ENCODE measurements at regions not wholly inside any gene's neighbourhood (a gene's known extent, or its start where the extent isn't known, plus 50 kb on each side); places are given as distances from the start of the nearest gene placed in this dataset.
A peak's percentile ranks its signal among the peaks of the same experiment; 100 is the strongest.
"Not testable (repeated sequence)": the region's sequence is repeated elsewhere in the genome, so short reads cannot be mapped to it uniquely, and the experiment has no call there.

DNA sequence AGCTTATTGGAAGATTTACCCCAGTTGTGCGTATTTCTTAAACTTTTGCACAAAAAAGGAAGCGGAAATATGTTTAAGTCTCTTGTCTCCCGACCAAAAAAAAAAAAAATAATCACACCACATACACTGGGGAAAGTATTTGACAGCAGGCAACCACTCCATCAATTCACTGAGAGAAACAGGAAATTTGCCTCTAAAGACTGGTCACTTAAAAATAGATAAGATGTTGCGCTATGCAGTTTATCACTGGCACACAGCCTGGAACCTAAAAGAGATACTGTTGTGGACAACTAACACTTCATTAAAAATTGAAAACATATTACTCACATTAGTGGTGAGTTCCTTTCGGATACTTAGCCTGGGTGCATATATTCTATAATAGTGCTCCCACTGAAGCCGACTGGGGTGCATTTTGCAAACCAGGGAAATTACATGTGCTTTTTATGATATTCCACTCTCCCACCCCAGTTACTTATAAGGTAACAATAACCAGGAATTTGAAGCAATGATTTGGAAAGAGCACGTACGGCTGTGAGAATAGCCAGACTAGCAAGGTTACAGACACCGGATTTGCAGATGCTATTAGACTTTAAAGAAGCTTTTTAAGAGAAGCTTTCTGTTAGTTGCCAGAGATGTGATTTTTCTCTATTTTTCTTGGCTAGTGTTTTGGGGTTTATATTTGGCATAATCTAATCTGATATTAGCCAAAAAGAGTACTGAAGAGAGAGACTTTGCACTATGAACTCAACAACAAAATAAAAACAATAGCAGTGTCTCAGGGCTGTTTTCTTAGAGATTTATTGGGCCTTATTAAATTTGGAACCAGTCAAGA lies 311.5 kb downstream of the NOVA1 start:
- Histone ChIP-seq H3K27ac (no peak overlapping the region), H3K27me3 (no peaks in the 10 kb centered on the region), H3K36me3 (no peaks in the 10 kb centered on the region), H3K4me3 (no peak overlapping the region), H3K4me1 (peaks cover 0 to 5% (median 2%) of the 10 kb centered on the region in 4 donors), H3K9me3 (no peaks in the 10 kb centered on the region)
- no peak for DNase-seq
- peak in 1 of 2 donors; percentile 26 for ATAC-seq (ENCODE audit: low FRiP score in 2 of 2)
- 33 to 35% methylated on average over 9 of the region's 9 CpGs for WGBS, 2 donors
- TF ChIP-seq POLR2A (IDR thresholded peaks at IDR 0.05), result no peak
- no peak for TF ChIP-seq EP300 (IDR thresholded peaks at IDR 0.05)
- no peak for TF ChIP-seq POLR2AphosphoS5 (IDR thresholded peaks at IDR 0.05)
- TF ChIP-seq, protein P1, sequence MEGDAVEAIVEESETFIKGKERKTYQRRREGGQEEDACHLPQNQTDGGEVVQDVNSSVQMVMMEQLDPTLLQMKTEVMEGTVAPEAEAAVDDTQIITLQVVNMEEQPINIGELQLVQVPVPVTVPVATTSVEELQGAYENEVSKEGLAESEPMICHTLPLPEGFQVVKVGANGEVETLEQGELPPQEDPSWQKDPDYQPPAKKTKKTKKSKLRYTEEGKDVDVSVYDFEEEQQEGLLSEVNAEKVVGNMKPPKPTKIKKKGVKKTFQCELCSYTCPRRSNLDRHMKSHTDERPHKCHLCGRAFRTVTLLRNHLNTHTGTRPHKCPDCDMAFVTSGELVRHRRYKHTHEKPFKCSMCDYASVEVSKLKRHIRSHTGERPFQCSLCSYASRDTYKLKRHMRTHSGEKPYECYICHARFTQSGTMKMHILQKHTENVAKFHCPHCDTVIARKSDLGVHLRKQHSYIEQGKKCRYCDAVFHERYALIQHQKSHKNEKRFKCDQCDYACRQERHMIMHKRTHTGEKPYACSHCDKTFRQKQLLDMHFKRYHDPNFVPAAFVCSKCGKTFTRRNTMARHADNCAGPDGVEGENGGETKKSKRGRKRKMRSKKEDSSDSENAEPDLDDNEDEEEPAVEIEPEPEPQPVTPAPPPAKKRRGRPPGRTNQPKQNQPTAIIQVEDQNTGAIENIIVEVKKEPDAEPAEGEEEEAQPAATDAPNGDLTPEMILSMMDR (IDR thresholded peaks at IDR 0.05), result no peak

DNA sequence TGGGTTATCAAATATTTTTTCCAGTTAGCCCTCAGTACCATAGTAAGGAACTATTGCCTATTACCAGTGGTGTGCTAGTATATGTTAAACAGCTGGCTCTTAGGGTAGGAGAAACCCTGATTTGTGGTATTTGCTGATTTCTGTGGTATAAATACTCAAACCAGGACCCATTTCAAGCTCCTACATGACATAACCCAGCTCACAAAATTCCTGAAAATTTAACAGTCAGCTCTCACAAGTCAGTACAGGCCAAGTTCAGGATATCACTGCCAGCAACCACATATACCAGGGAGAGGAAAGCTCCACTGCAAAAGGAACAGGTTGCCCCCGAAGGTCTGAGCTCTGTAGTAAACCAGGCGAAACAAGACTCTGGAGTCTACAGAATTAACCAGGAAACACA lies 315.3 kb downstream of the NOVA1 start:
- H3K4me3 ChIP-seq, result no peak overlapping the region
- DNase-seq (no peak), ATAC-seq (ENCODE audit: low FRiP score in 2 of 2) (no peak)
- H3K4me1 ChIP-seq, result peaks cover 0 to 5% (median 2%) of the 10 kb centered on the region in 4 donors
- no peaks in the 10 kb centered on the region for H3K27me3 ChIP-seq
- no peaks in the 10 kb centered on the region for H3K9me3 ChIP-seq
- H3K27ac ChIP-seq, result no peak overlapping the region
- no peak for TF ChIP-seq EP300 (IDR thresholded peaks at IDR 0.05)
- TF ChIP-seq POLR2A (IDR thresholded peaks at IDR 0.05), result no peak
- TF ChIP-seq, protein P1 (IDR thresholded peaks at IDR 0.05), result no peak
- TF ChIP-seq POLR2AphosphoS5 (IDR thresholded peaks at IDR 0.05), result no peak
- WGBS, 2 donors, result 67 to 83% methylated on average over 2 of the region's 2 CpGs
- no peaks in the 10 kb centered on the region for H3K36me3 ChIP-seq

DNA sequence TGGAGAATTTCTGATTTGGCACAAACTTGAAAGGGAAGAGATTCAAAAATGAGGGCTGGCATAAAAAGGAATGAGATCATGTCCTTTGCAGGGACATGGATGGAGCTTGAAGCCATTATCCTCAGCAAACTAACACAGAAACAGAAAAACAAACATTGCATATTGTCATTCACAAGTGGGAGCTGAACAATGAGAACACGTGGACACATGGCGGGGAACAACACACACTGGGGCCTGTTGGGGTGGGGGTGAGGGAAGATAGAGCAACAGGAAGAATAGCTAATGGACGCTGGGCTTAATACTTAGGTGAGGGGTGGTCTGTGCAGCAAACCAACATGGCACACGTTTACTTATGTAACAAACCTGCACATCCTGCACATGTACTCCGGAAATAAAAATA lies 315.8 kb downstream of the NOVA1 start:
- not testable (repeated sequence) for H3K27ac ChIP-seq, H3K9me3 ChIP-seq

DNA sequence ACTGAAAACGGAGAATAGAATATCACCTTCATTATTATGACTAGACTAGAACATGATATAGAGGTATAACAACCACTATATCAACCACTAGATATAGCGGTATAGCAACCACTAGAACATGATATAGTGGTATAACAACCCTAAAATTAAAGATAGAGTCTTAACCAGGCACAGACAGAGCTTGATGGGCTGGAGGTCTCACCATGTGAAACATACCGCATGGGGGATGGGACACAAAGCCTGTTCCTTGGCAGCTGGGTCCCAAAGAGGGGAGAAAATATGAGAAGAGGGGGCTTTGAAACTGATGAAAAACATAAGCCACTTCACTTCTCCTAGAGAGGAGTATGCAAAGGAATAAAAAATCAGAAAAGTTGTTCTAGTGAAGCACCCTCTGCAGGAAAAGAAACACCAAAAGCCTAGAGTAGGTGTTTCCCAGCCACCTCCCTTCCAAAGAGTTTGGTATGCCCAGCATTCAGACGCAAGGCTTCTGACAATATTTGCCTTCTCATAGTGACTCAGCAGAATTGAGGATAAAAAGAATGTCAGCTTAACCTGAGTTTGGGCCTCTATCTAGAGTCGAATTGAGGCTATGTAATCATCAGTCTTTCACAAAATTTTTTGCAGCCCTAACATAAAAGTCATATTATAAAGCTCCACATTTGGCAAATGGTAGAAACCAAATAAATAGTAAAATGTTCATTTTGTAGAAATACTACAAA lies 316.4 kb downstream of the NOVA1 start:
- no peaks in the 10 kb centered on the region for H3K9me3 ChIP-seq
- TF ChIP-seq POLR2A (IDR thresholded peaks at IDR 0.05) (no peak), POLR2AphosphoS5 (IDR thresholded peaks at IDR 0.05) (no peak), EP300 (IDR thresholded peaks at IDR 0.05) (no peak)
- TF ChIP-seq, protein P1 (IDR thresholded peaks at IDR 0.05), result no peak
- DNase-seq, result peak in 1 of 2 donors; percentile 20
- H3K4me3 ChIP-seq, result no peak overlapping the region
- WGBS, 2 donors, result 67% methylated on average over 5 of the region's 5 CpGs
- no peaks in the 10 kb centered on the region for H3K27me3 ChIP-seq
- no peak overlapping the region for H3K27ac ChIP-seq
- no peaks in the 10 kb centered on the region for H3K36me3 ChIP-seq
- peak in 1 of 2 donors; percentile 38 for ATAC-seq (ENCODE audit: low FRiP score in 2 of 2)
- peaks cover 0 to 5% (median 2%) of the 10 kb centered on the region in 4 donors for H3K4me1 ChIP-seq

More for the DNA sequence above, 315.8 kb downstream of the NOVA1 start:
- H3K4me1 ChIP-seq; H3K27me3 ChIP-seq; H3K36me3 ChIP-seq; DNase-seq; ATAC-seq (ENCODE audit: low FRiP score in 2 of 2); H3K4me3 ChIP-seq: not testable (repeated sequence)
- WGBS, 2 donors, result 60 to 73% methylated on average over 5 of the region's 5 CpGs

DNA sequence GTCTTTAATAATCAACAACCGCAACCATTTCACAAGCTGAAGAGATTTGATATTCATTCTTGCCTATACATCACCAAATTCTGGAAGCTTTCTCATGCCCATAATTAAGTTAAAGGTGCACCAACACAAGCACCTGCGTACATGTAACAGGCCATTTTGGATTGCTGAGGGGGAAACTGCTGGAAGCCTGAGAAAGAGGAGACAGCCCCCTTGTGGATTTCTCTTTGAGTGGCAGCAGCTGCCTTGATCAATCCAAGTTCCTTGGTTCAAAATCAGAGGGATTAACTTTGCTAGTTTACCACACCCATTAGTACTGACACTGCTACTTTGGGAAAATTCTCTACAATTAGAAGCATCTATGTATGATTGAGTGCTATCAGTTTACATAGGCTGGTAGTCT lies 321.1 kb downstream of the NOVA1 start:
- no peaks in the 10 kb centered on the region for H3K36me3 ChIP-seq
- H3K4me3 ChIP-seq, result no peak overlapping the region
- H3K27ac ChIP-seq, result no peak overlapping the region
- no peaks in the 10 kb centered on the region for H3K27me3 ChIP-seq
- DNase-seq (no peak), ATAC-seq (ENCODE audit: low FRiP score in 2 of 2) (no peak)
- H3K4me1 ChIP-seq, result peaks cover 0 to 4% (median under 1%) of the 10 kb centered on the region in 4 donors
- TF ChIP-seq, protein P1 (IDR thresholded peaks at IDR 0.05), result no peak
- no peak for TF ChIP-seq POLR2AphosphoS5 (IDR thresholded peaks at IDR 0.05)
- no peak for TF ChIP-seq EP300 (IDR thresholded peaks at IDR 0.05)
- no peak for TF ChIP-seq POLR2A (IDR thresholded peaks at IDR 0.05)
- 78 to 81% methylated on average over 2 of the region's 2 CpGs for WGBS, 2 donors
- H3K9me3 ChIP-seq, result no peaks in the 10 kb centered on the region
